CD14-positive monocyte (primary cell): ENCODE measurements at regions not wholly inside any gene's neighbourhood (a gene's known extent, or its start where the extent isn't known, plus 50 kb on each side); places are given as distances from the start of the nearest gene placed in this dataset.

Experiments
- DNase-seq, 3 donors: peaks; one replicate each; pipeline ENCODE4 v3.0.0-alpha.2; 2011 to 2022
- H2AFZ ChIP-seq: 2 replicates; pipeline ENCODE4 v1.6.0; 2012; ENCODE audit warnings: mild to moderate bottlenecking, low read depth, low read length, inconsistent platforms; ENCODE audit not compliant: insufficient read depth, poor library complexity, severe bottlenecking
- H3K27ac ChIP-seq, 2 donors: 1 replicate in 1 of 2; 2 replicates in 1 of 2; pipeline ENCODE4 v1.5.1; 2012 to 2013; ENCODE audit warnings: low read length in 2 of 2, control low read depth in 1 of 2, inconsistent platforms in 1 of 2, low read depth in 1 of 2, mild to moderate bottlenecking in 1 of 2
- H3K27me3 ChIP-seq, 2 donors: one replicate each; pipeline versions ENCODE4 v1.6.0 to v1.6.1; 2011 to 2013; ENCODE audit warnings: low read length in 2 of 2; ENCODE audit not compliant: control insufficient read depth in 2 of 2, insufficient read depth in 2 of 2
- H3K36me3 ChIP-seq, 2 donors: replicated peaks in 1 of 2; 1 replicate in 1 of 2; 2 replicates in 1 of 2; pipeline versions ENCODE4 v1.5.1 to v1.6.1; 2012 to 2013; ENCODE audit warnings: low read length in 2 of 2, control low read depth in 1 of 2, inconsistent platforms in 1 of 2, mild to moderate bottlenecking in 1 of 2; ENCODE audit not compliant: insufficient read depth in 2 of 2, control insufficient read depth in 1 of 2
- H3K4me1 ChIP-seq, 2 donors: 1 replicate in 1 of 2; 2 replicates in 1 of 2; pipeline versions ENCODE4 v1.5.1 to v1.6.1; 2012 to 2013; ENCODE audit warnings: low read length in 2 of 2, control low read depth in 1 of 2, inconsistent platforms in 1 of 2, mild to moderate bottlenecking in 1 of 2, moderate library complexity in 1 of 2; ENCODE audit not compliant: insufficient read depth in 2 of 2, control insufficient read depth in 1 of 2
- H3K4me2 ChIP-seq: replicated peaks from 2 replicates; pipeline ENCODE3; 2012; ENCODE audit warnings: low read length, moderate library complexity, mild to moderate bottlenecking; ENCODE audit not compliant: poor library complexity, severe bottlenecking; ENCODE audit errors: extremely low read depth
- H3K4me3 ChIP-seq, 3 experiments: fragments of 200-600 bp in 1 of 3; sonication (generic) in 1 of 3; replicated peaks in 1 of 3; 1 replicate in 2 of 3; 2 replicates in 1 of 3; pipeline ENCODE4 v1.5.1; 2011 to 2013; ENCODE audit warnings: low read length in 3 of 3, mild to moderate bottlenecking in 3 of 3, control low read depth in 2 of 3, low read depth in 2 of 3, inconsistent platforms in 1 of 3, moderate library complexity in 1 of 3
- H3K79me2 ChIP-seq: 2 replicates; pipeline ENCODE4 v1.6.0; 2012; ENCODE audit warnings: mild to moderate bottlenecking, control low read depth, inconsistent platforms, low read length, moderate library complexity; ENCODE audit not compliant: insufficient read depth
- H3K9ac ChIP-seq: 2 replicates; pipeline ENCODE4 v1.6.0; 2017; ENCODE audit warnings: low read length, mild to moderate bottlenecking; ENCODE audit not compliant: insufficient read depth, poor library complexity, severe bottlenecking
- H3K9me3 ChIP-seq, 2 donors: replicated peaks in 1 of 2; 1 replicate in 1 of 2; 2 replicates in 1 of 2; pipeline versions ENCODE4 v1.5.1 to v1.6.1; 2012 to 2013; ENCODE audit warnings: low read length in 2 of 2, control low read depth in 1 of 2; ENCODE audit not compliant: control insufficient read depth in 1 of 2, insufficient read depth in 1 of 2
- H4K20me1 ChIP-seq: 2 replicates; pipeline ENCODE4 v1.6.0; 2012; ENCODE audit warnings: mild to moderate bottlenecking, low read length, control low read depth, moderate library complexity; ENCODE audit not compliant: insufficient read depth
- H3K27ac Mint-ChIP-seq, 7 donors: one replicate each; pipeline ENCODE4 v1.8.0; 2020; ENCODE audit warnings: mild to moderate bottlenecking in 7 of 7, mixed read lengths in 7 of 7, moderate library complexity in 6 of 7, inconsistent platforms in 2 of 7
- H3K27me3 Mint-ChIP-seq, 3 donors: one replicate each; pipeline ENCODE4 v1.8.0; 2021 to 2022; ENCODE audit warnings: low read depth in 3 of 3, mild to moderate bottlenecking in 3 of 3, mixed read lengths in 3 of 3, moderate library complexity in 3 of 3, inconsistent platforms in 1 of 3
- H3K36me3 Mint-ChIP-seq, 2 donors: one replicate each; pipeline ENCODE4 v1.8.0; 2020; ENCODE audit warnings: mixed read lengths in 2 of 2, inconsistent platforms in 1 of 2, mild to moderate bottlenecking in 1 of 2
- H3K4me1 Mint-ChIP-seq: one replicate; pipeline ENCODE4 v1.8.0; 2020; ENCODE audit warnings: mild to moderate bottlenecking, mixed read lengths
- H3K4me3 Mint-ChIP-seq, 2 donors: one replicate each; pipeline ENCODE4 v1.8.0; 2020; ENCODE audit warnings: mild to moderate bottlenecking in 2 of 2, mixed read lengths in 2 of 2, moderate library complexity in 1 of 2
- H3K9me3 Mint-ChIP-seq, 7 donors: one replicate each; pipeline ENCODE4 v1.8.0; 2020 to 2022; ENCODE audit warnings: mixed read lengths in 7 of 7, mild to moderate bottlenecking in 6 of 7, moderate library complexity in 6 of 7, inconsistent platforms in 2 of 7
- WGBS: methylation state at CpG from one replicate; pipeline ENCODE4 v1.1.5; 2013; ENCODE audit warnings: missing lambda C conversion rate; ENCODE audit not compliant: insufficient coverage; 5-methylcytosine and 5-hydroxymethylcytosine counted together
- intact Hi-C, 2 donors: fragments of 100-400 bp; cut with micrococcal nuclease; formaldehyde crosslinking; loops; one replicate each; pipeline versions ENCODE4 v1.15.0 to v1.15.1; 2023
- TF ChIP-seq, protein P1 (sequence below): fragments of 200-600 bp; IDR thresholded peaks from one replicate; pipeline ENCODE4 v1.8.0; 2022; ENCODE audit warnings: antibody characterized with exemption, mild to moderate bottlenecking

- H4K20me1 ChIP-seq, result no peaks in the 10 kb centered on the region
- Mint-ChIP-seq H3K4me1 (peaks cover 28% of the 10 kb centered on the region), H3K27ac (no peak overlapping the region), H3K9me3 (peaks cover 0 to 4% (median 0%) of the 10 kb centered on the region in 7 donors), H3K36me3 (no peaks in the 10 kb centered on the region), H3K4me3 (no peak overlapping the region), H3K27me3 (no peaks in the 10 kb centered on the region)
- H3K79me2 ChIP-seq, result no peaks in the 10 kb centered on the region
- no CpG with 5 or more reads among the region's 3 CpGs for WGBS
- no peak for DNase-seq
- H3K36me3 ChIP-seq, result no peaks in the 10 kb centered on the region
- peaks cover 13 to 20% of the 10 kb centered on the region in 2 donors for H3K4me1 ChIP-seq
- H3K9me3 ChIP-seq, result no peaks in the 10 kb centered on the region
- H3K27me3 ChIP-seq, result no peaks in the 10 kb centered on the region
- no peak overlapping the region for H3K27ac ChIP-seq
- H2AFZ ChIP-seq, result no peak overlapping the region
- TF ChIP-seq, protein P1, sequence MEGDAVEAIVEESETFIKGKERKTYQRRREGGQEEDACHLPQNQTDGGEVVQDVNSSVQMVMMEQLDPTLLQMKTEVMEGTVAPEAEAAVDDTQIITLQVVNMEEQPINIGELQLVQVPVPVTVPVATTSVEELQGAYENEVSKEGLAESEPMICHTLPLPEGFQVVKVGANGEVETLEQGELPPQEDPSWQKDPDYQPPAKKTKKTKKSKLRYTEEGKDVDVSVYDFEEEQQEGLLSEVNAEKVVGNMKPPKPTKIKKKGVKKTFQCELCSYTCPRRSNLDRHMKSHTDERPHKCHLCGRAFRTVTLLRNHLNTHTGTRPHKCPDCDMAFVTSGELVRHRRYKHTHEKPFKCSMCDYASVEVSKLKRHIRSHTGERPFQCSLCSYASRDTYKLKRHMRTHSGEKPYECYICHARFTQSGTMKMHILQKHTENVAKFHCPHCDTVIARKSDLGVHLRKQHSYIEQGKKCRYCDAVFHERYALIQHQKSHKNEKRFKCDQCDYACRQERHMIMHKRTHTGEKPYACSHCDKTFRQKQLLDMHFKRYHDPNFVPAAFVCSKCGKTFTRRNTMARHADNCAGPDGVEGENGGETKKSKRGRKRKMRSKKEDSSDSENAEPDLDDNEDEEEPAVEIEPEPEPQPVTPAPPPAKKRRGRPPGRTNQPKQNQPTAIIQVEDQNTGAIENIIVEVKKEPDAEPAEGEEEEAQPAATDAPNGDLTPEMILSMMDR, result no peak
- no peak overlapping the region for H3K9ac ChIP-seq
- H3K4me2 ChIP-seq, result no peak overlapping the region
- no peak overlapping the region for H3K4me3 ChIP-seq
- intact Hi-C loops, result no loop called here
These were observed 172.3 kb downstream of the SIPA1L2 start for GRCh38 chr1:232457595-232457994.

GRCh38 chr1:232456714-232457113, 173.2 kb downstream of the SIPA1L2 start:
- Histone ChIP-seq H3K27ac (no peak overlapping the region), H3K9ac (no peak overlapping the region), H3K79me2 (no peaks in the 10 kb centered on the region), H4K20me1 (no peaks in the 10 kb centered on the region), H3K4me1 (peaks cover 22 to 27% of the 10 kb centered on the region in 2 donors), H2AFZ (no peak overlapping the region), H3K36me3 (no peaks in the 10 kb centered on the region), H3K4me2 (no peak overlapping the region), H3K9me3 (no peaks in the 10 kb centered on the region), H3K27me3 (no peaks in the 10 kb centered on the region), H3K4me3 (no peak overlapping the region)
- H3K27me3 Mint-ChIP-seq, result no peaks in the 10 kb centered on the region
- H3K9me3 Mint-ChIP-seq, result peaks cover 0 to 4% (median 0%) of the 10 kb centered on the region in 7 donors
- H3K27ac Mint-ChIP-seq, result no peak overlapping the region
- WGBS, result 78% methylated on average over 1 of the region's 2 CpGs
- DNase-seq, result no peak
- H3K4me3 Mint-ChIP-seq, result no peak overlapping the region
- no peaks in the 10 kb centered on the region for H3K36me3 Mint-ChIP-seq
- intact Hi-C loops, result no loop called here
- peaks cover 34% of the 10 kb centered on the region for H3K4me1 Mint-ChIP-seq
- TF ChIP-seq, protein P1, result no peak
